Smooth muscle cell (in vitro differentiated cells): ENCODE measurements at regions not wholly inside any gene's neighbourhood (a gene's known extent, or its start where the extent isn't known, plus 50 kb on each side); places are given as distances from the start of the nearest gene placed in this dataset.

Experiments used
- DNase-seq: peaks from one replicate; lab custom pipeline; 2025; ENCODE audit not compliant: unreplicated experiment; lab: John Stamatoyannopoulos, UW
- H2AFZ ChIP-seq: fragments of 200-600 bp; sonication (generic); 2 replicates; pipeline ENCODE4 v1.6.0; 2016; ENCODE audit warnings: antibody characterized with exemption, low read depth, mild to moderate bottlenecking
- H3F3A ChIP-seq: fragments of 200-600 bp; sonication (generic); 2 replicates; pipeline ENCODE4 v1.6.0; 2017; ENCODE audit warnings: antibody characterized with exemption, low read depth
- H3K27ac ChIP-seq: fragments of 200-600 bp; sonication (generic); 2 replicates; pipeline ENCODE4 v1.5.1; 2016; ENCODE audit warnings: low read depth, mild to moderate bottlenecking
- H3K27me3 ChIP-seq: fragments of 200-600 bp; sonication (generic); 2 replicates; pipeline ENCODE4 v1.6.1; 2016; ENCODE audit warnings: low read depth, mild to moderate bottlenecking
- H3K36me3 ChIP-seq: fragments of 200-600 bp; sonication (generic); 2 replicates; pipeline ENCODE4 v1.5.1; 2016; ENCODE audit warnings: low read depth
- H3K4me1 ChIP-seq: fragments of 200-600 bp; sonication (generic); 2 replicates; pipeline ENCODE4 v1.5.1; 2016; ENCODE audit warnings: low read depth
- H3K4me2 ChIP-seq: fragments of 200-600 bp; sonication (generic); 2 replicates; pipeline ENCODE4 v1.6.0; 2016; ENCODE audit warnings: mild to moderate bottlenecking
- H3K4me3 ChIP-seq: fragments of 200-600 bp; sonication (generic); 2 replicates; pipeline ENCODE4 v1.5.1; 2016; ENCODE audit warnings: mild to moderate bottlenecking
- H3K79me2 ChIP-seq: fragments of 200-600 bp; sonication (generic); 2 replicates; pipeline ENCODE4 v1.6.0; 2016; ENCODE audit warnings: low read depth, mild to moderate bottlenecking
- H3K9ac ChIP-seq: fragments of 200-600 bp; sonication (generic); 2 replicates; pipeline ENCODE4 v1.6.0; 2016; ENCODE audit warnings: low read depth
- H3K9me3 ChIP-seq: fragments of 200-600 bp; sonication (generic); replicated peaks from 2 replicates; pipeline ENCODE4 v1.5.1; 2016; ENCODE audit warnings: low read depth
- H4K20me1 ChIP-seq: fragments of 200-600 bp; sonication (generic); 2 replicates; pipeline ENCODE4 v1.6.0; 2016; ENCODE audit warnings: low read depth
- CTCF ChIP-seq: fragments of 200-600 bp; sonication (generic); IDR thresholded peaks from 2 replicates; pipeline ENCODE4 v1.5.1; 2017; ENCODE audit warnings: borderline replicate concordance, mild to moderate bottlenecking, antibody characterized with exemption; ENCODE audit not compliant: insufficient read depth, poor library complexity, severe bottlenecking
- WGBS: methylation state at CpG from one replicate; pipeline ENCODE4 v1.1.7; 2016; ENCODE audit warnings: low lambda C conversion rate; 5-methylcytosine and 5-hydroxymethylcytosine counted together

- WGBS: 94% methylated on average over 9 of the region's 9 CpGs
- H3K79me2 ChIP-seq: no peaks in the 10 kb centered on the region
- no peaks in the 10 kb centered on the region for H3K9me3 ChIP-seq
- no peaks in the 10 kb centered on the region for H4K20me1 ChIP-seq
- no peaks in the 10 kb centered on the region for H3K27me3 ChIP-seq
- H3K36me3 ChIP-seq: no peaks in the 10 kb centered on the region
- no peaks in the 10 kb centered on the region for H3K4me1 ChIP-seq
- no peak overlapping the region for H2AFZ ChIP-seq
- no peak overlapping the region for H3K27ac ChIP-seq
- H3F3A ChIP-seq: no peaks in the 10 kb centered on the region
- H3K9ac ChIP-seq: no peak overlapping the region
- H3K4me3 ChIP-seq: no peak overlapping the region
- no peak for DNase-seq
- no peak for TF ChIP-seq CTCF
- H3K4me2 ChIP-seq: no peak overlapping the region
Measured at GRCh38 chr1:178025613-178026356, 55.9 kb upstream of the SEC16B start.

GRCh38 chr1:178028841-178029481, 59.1 kb upstream of the SEC16B start:
- TF ChIP-seq CTCF: no peak
- no peaks in the 10 kb centered on the region for H3K36me3 ChIP-seq
- no peaks in the 10 kb centered on the region for H4K20me1 ChIP-seq
- H2AFZ ChIP-seq: no peak overlapping the region
- no peaks in the 10 kb centered on the region for H3K79me2 ChIP-seq
- H3K9ac ChIP-seq: no peak overlapping the region
- H3K27ac ChIP-seq: no peak overlapping the region
- H3K27me3 ChIP-seq: no peaks in the 10 kb centered on the region
- H3F3A ChIP-seq: no peaks in the 10 kb centered on the region
- H3K4me1 ChIP-seq: peaks cover 3% of the 10 kb centered on the region
- WGBS: 70% methylated on average over 7 of the region's 7 CpGs
- H3K9me3 ChIP-seq: no peaks in the 10 kb centered on the region
- H3K4me3 ChIP-seq: no peak overlapping the region
- no peak for DNase-seq
- H3K4me2 ChIP-seq: no peak overlapping the region

- H3K9me3 ChIP-seq: no peaks in the 10 kb centered on the region
Measured at GRCh38 chr1:178030467-178030866, 60.6 kb upstream of the SEC16B start.

More at GRCh38 chr1:178030467-178030866, 60.6 kb upstream of the SEC16B start:
- Histone ChIP-seq H3K79me2 (no peaks in the 10 kb centered on the region), H3K36me3 (no peaks in the 10 kb centered on the region), H3K27me3 (no peaks in the 10 kb centered on the region), H3K4me3 (no peak overlapping the region), H3K27ac (no peak overlapping the region), H4K20me1 (no peaks in the 10 kb centered on the region), H2AFZ (no peak overlapping the region), H3K4me2 (no peak overlapping the region), H3K9ac (no peak overlapping the region), H3K4me1 (peaks cover 3% of the 10 kb centered on the region), H3F3A (no peaks in the 10 kb centered on the region)
- no peak for DNase-seq
- no peak for TF ChIP-seq CTCF
- 95% methylated on average over 3 of the region's 3 CpGs for WGBS
